HepG2 (cell line): ENCODE measurements at regions not wholly inside any gene's neighbourhood (a gene's known extent, or its start where the extent isn't known, plus 50 kb on each side); places are given as distances from the start of the nearest gene placed in this dataset.

ENCODE experiments used
- ATAC-seq: fragments of 200-7000 bp; cut with Tn5 transposase; 3 replicates; pipeline ENCODE4 v1.9.1; 2020; ENCODE audit warnings: mild to moderate bottlenecking, moderate library complexity
- BruUV-seq: library from RNA; stranded (reverse); fragments of 400-500 nt; replicated peaks from 2 replicates; lab custom pipeline; 2021; lab: Mats Ljungman, UMichigan
- CTCF ChIA-PET: fragments of 300-600 bp; formaldehyde crosslinking; extraction: SDS; loops from one replicate; lab custom pipeline; 2021; ENCODE audit warnings: low total read pairs, inconsistent platforms, low intra/inter-chr PET ratio; lab: Yijun Ruan, JAX
- POLR2A ChIA-PET: fragments of 350-600 bp; sonication (Branson Sonifier 250); formaldehyde crosslinking; loops from one replicate; lab custom pipeline; 2020; ENCODE audit warnings: antibody characterized with exemption, inconsistent platforms; lab: Yijun Ruan, JAX
- DNase-seq: peaks from one replicate; pipeline ENCODE4 v3.0.0-alpha.2; 2015; ENCODE audit warnings: low spot score
- FAIRE-seq: peaks from 3 replicates; lab custom pipeline; 2011; peaks lifted over from hg19 to GRCh38; lab: Jason Lieb, UNC
- H2AFZ ChIP-seq: one replicate; pipeline ENCODE4 v1.6.1; 2011; ENCODE audit warnings: low read length, inconsistent platforms
- H3K27ac ChIP-seq: fragments of 300-600 bp; 3 replicates; pipeline ENCODE4 v1.8.0; 2011; ENCODE audit warnings: mixed run types, mild to moderate bottlenecking, mixed read lengths, low read length, inconsistent platforms; ENCODE audit not compliant: insufficient read depth; ENCODE audit errors: extremely low read length
- H3K27me3 ChIP-seq, 2 experiments: fragments of 200-600 bp in 1 of 2; 2 replicates in 1 of 2; 3 replicates in 1 of 2; pipeline versions ENCODE4 v1.6.0 to v1.8.0; 2011; ENCODE audit warnings: low read length in 2 of 2, mild to moderate bottlenecking in 2 of 2, moderate library complexity in 2 of 2, inconsistent platforms in 1 of 2; ENCODE audit not compliant: insufficient read depth in 2 of 2, control insufficient read depth in 1 of 2
- H3K36me3 ChIP-seq, 2 experiments: fragments of 200-600 bp in 1 of 2; replicated peaks in 1 of 2; 2 replicates in 1 of 2; 3 replicates in 1 of 2; pipeline versions ENCODE4 v1.5.1 to v1.8.0; 2011; ENCODE audit warnings: low read length in 2 of 2, inconsistent platforms in 1 of 2; ENCODE audit not compliant: insufficient read depth in 2 of 2, control insufficient read depth in 1 of 2
- H3K4me1 ChIP-seq: 2 replicates; pipeline ENCODE4 v1.5.1; 2012; ENCODE audit warnings: low read length, inconsistent platforms; ENCODE audit not compliant: insufficient read depth
- H3K4me2 ChIP-seq: 2 replicates; pipeline ENCODE4 v1.6.0; 2011; ENCODE audit warnings: low read depth, low read length, inconsistent platforms
- H3K4me3 ChIP-seq, 3 experiments: fragments of 200-600 bp in 1 of 3; sonication (generic), shearing (Covaris generic) in 1 of 3; replicated peaks in 1 of 3; 2 replicates each; pipeline ENCODE4 v1.5.1; 2011 to 2016; ENCODE audit warnings: low read length in 3 of 3, inconsistent platforms in 2 of 3, low read depth in 2 of 3, mild to moderate bottlenecking in 2 of 3, control low read depth in 1 of 3, mixed read lengths in 1 of 3; ENCODE audit not compliant: insufficient read depth in 1 of 3
- H3K79me2 ChIP-seq: one replicate; pipeline ENCODE4 v1.6.1; 2011; ENCODE audit warnings: low read length, inconsistent platforms; ENCODE audit not compliant: insufficient read depth
- H3K9ac ChIP-seq: 2 replicates; pipeline ENCODE4 v1.6.0; 2011; ENCODE audit warnings: mild to moderate bottlenecking, low read depth, low read length, inconsistent platforms; ENCODE audit not compliant: insufficient read depth
- H3K9me3 ChIP-seq: 2 replicates; pipeline ENCODE4 v1.5.1; 2012; ENCODE audit warnings: mild to moderate bottlenecking, low read length
- H4K20me1 ChIP-seq: 2 replicates; pipeline ENCODE4 v1.6.0; 2011; ENCODE audit warnings: inconsistent platforms, mild to moderate bottlenecking, low read length, moderate library complexity; ENCODE audit not compliant: insufficient read depth
- CHD2 ChIP-seq: IDR thresholded peaks from 2 replicates; pipeline ENCODE4 v1.6.1; 2011; ENCODE audit warnings: low read depth, low read length, improper control_type of control experiment
- GTF3A ChIP-seq: sonication (generic); formaldehyde crosslinking; conservative IDR thresholded peaks from 2 replicates; pipeline ENCODE4 v1.4.0; 2020; ENCODE audit warnings: mild to moderate bottlenecking, missing genetic modification reagents
- HMGXB3 ChIP-seq: sonication (generic); formaldehyde crosslinking; IDR thresholded peaks from 2 replicates; pipeline ENCODE4 v1.4.0; 2020; ENCODE audit warnings: missing genetic modification reagents, borderline replicate concordance
- JUNB ChIP-seq: sonication (generic); formaldehyde crosslinking; IDR thresholded peaks from 2 replicates; pipeline ENCODE4 v1.8.0; 2022; ENCODE audit warnings: missing genetic modification reagents, mild to moderate bottlenecking, borderline replicate concordance
- NPAS2 ChIP-seq: sonication (generic); formaldehyde crosslinking; IDR thresholded peaks from 2 replicates; pipeline ENCODE4 v1.8.0; 2022; ENCODE audit warnings: mild to moderate bottlenecking, missing genetic modification reagents, borderline replicate concordance
- PITX1 ChIP-seq: sonication (generic); formaldehyde crosslinking; IDR thresholded peaks from 2 replicates; pipeline ENCODE4 v1.5.1; 2020; ENCODE audit warnings: mild to moderate bottlenecking, missing genetic modification reagents
- PREB ChIP-seq: sonication (generic); formaldehyde crosslinking; IDR thresholded peaks from 2 replicates; pipeline ENCODE4 v1.4.0; 2020; ENCODE audit warnings: missing genetic modification reagents
- SMARCC2 ChIP-seq: fragments of 450-650 bp; IDR thresholded peaks from 2 replicates; pipeline ENCODE4 v1.6.1; 2017; ENCODE audit warnings: antibody characterized with exemption, mild to moderate bottlenecking
- SMC3 ChIP-seq: IDR thresholded peaks from 2 replicates; pipeline ENCODE4 v1.6.1; 2011; ENCODE audit warnings: low read length, improper control_type of control experiment
- TOPORS ChIP-seq: sonication (generic); formaldehyde crosslinking; IDR thresholded peaks from 2 replicates; pipeline ENCODE4 v1.8.0; 2023; ENCODE audit warnings: mild to moderate bottlenecking, missing genetic modification reagents
- U2AF1 ChIP-seq: fragments of 200-400 bp; formaldehyde crosslinking; optimal IDR thresholded peaks from 2 replicates; pipeline ENCODE3; 2017; ENCODE audit warnings: mild to moderate bottlenecking, low read depth, low read length
- U2AF2 ChIP-seq: fragments of 200-400 bp; formaldehyde crosslinking; IDR thresholded peaks from 2 replicates; pipeline ENCODE4 v1.6.1; 2017; ENCODE audit warnings: low read depth, mild to moderate bottlenecking, low read length
- YY1 ChIP-seq: IDR thresholded peaks from 2 replicates; pipeline ENCODE4 v1.6.1; 2011; ENCODE audit warnings: low read length, low read depth, moderate library complexity, mild to moderate bottlenecking; ENCODE audit not compliant: insufficient read depth, insufficient replicate concordance
- ZNF557 ChIP-seq: sonication (generic); formaldehyde crosslinking; IDR thresholded peaks from 2 replicates; pipeline ENCODE4 v1.4.0; 2020; ENCODE audit warnings: missing genetic modification reagents
- ZNF589 ChIP-seq: sonication (generic); formaldehyde crosslinking; conservative IDR thresholded peaks from 2 replicates; pipeline ENCODE4 v1.8.0; 2022; ENCODE audit warnings: mild to moderate bottlenecking, moderate library complexity, missing genetic modification reagents
- ZNF768 ChIP-seq: sonication (generic); formaldehyde crosslinking; IDR thresholded peaks from 2 replicates; pipeline ENCODE4 v1.4.0; 2020; ENCODE audit warnings: missing genetic modification reagents
- WGBS: methylation state at CpG from one replicate; pipeline ENCODE4 v1.1.6; 2017; ENCODE audit warnings: low lambda C conversion rate; 5-methylcytosine and 5-hydroxymethylcytosine counted together
- in situ Hi-C: cut with HindIII; loops from 2 replicates; pipeline ENCODE4 v1.10.0; 2017; ENCODE audit warnings: low pct_unique_long_range_greater_than_20kb; ENCODE audit not compliant: extremely low pct_ligation_motif_present
- intact Hi-C: fragments of 100-400 bp; cut with micrococcal nuclease; formaldehyde crosslinking; loops from one replicate; pipeline ENCODE4 v1.10.0; 2022; ENCODE audit not compliant: unreplicated experiment
- TF ChIP-seq, protein P1 (sequence below): sonication (generic); formaldehyde crosslinking; IDR thresholded peaks from 2 replicates; pipeline ENCODE4 v1.5.0; 2020; ENCODE audit warnings: missing genetic modification reagents
- TF ChIP-seq, protein P2 (sequence below): sonication (generic); formaldehyde crosslinking; IDR thresholded peaks from 2 replicates; pipeline ENCODE4 v1.4.0; 2020; ENCODE audit warnings: mild to moderate bottlenecking, missing genetic modification reagents

DNA sequence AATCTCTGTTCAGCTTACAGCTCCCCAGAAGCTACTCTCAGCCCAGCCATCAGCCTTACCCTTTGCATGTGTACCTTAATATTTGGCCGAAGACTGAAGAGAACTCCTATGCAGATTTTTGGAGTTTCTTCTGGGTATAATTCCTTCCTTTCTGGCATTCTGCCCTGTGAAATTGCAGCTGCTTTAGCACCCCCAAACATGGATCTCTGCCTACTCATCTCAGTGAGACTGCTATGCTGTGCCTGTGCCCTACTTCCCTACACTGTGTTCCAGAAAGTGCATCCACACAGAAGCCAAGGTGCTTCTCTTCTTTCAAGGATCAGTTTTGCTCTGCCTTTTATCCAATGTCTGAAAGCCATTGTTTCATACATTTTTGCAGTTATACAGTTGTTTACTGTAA is 81.6 kb downstream of the NPY start (continued):
- TF ChIP-seq HMGXB3 (CRISPR knock-in tag) = no peak
- no peak for TF ChIP-seq PITX1 (CRISPR knock-in tag)
- no peak for TF ChIP-seq TOPORS (CRISPR knock-in tag)
- no peak for TF ChIP-seq ZNF589
- TF ChIP-seq U2AF2 = no peak
- TF ChIP-seq ZNF557 (CRISPR knock-in tag) = no peak
- TF ChIP-seq PREB = no peak
- no peak for TF ChIP-seq JUNB (CRISPR knock-in tag)
- TF ChIP-seq GTF3A (CRISPR knock-in tag) = no peak

GRCh38 chr7:24366876-24367275 is 82.9 kb downstream of the NPY start:
- ChIA-PET POLR2A (no interaction called here), CTCF (no interaction called here)
- no peak overlapping the region for H3K27ac ChIP-seq
- no peaks in the 10 kb centered on the region for H4K20me1 ChIP-seq
- peaks cover 2 to 12% of the 10 kb centered on the region in 2 experiments; a peak in 2 of 5 replicates for H3K27me3 ChIP-seq
- no peak for ATAC-seq
- H3K9me3 ChIP-seq = no peaks in the 10 kb centered on the region
- H2AFZ ChIP-seq = no peak overlapping the region
- no peak overlapping the region for H3K9ac ChIP-seq
- H3K4me1 ChIP-seq = no peaks in the 10 kb centered on the region
- no peaks in the 10 kb centered on the region for H3K36me3 ChIP-seq
- BruUV-seq = no TSS peak
- H3K4me3 ChIP-seq = no peak overlapping the region
- DNase-seq = no peak
- intact Hi-C loops (no loop called here), in situ Hi-C loops (no loop called here)
- FAIRE-seq = no peak
- no peaks in the 10 kb centered on the region for H3K79me2 ChIP-seq
- H3K4me2 ChIP-seq = no peak overlapping the region
- WGBS = 39% methylated on average over 4 of the region's 4 CpGs
- TF ChIP-seq ZNF768 (CRISPR knock-in tag) (no peak), SMARCC2 (no peak), SMC3 (no peak), CHD2 (no peak), NPAS2 (CRISPR knock-in tag) (no peak), U2AF1 (no peak), YY1 (no peak)
- TF ChIP-seq, protein P1, sequence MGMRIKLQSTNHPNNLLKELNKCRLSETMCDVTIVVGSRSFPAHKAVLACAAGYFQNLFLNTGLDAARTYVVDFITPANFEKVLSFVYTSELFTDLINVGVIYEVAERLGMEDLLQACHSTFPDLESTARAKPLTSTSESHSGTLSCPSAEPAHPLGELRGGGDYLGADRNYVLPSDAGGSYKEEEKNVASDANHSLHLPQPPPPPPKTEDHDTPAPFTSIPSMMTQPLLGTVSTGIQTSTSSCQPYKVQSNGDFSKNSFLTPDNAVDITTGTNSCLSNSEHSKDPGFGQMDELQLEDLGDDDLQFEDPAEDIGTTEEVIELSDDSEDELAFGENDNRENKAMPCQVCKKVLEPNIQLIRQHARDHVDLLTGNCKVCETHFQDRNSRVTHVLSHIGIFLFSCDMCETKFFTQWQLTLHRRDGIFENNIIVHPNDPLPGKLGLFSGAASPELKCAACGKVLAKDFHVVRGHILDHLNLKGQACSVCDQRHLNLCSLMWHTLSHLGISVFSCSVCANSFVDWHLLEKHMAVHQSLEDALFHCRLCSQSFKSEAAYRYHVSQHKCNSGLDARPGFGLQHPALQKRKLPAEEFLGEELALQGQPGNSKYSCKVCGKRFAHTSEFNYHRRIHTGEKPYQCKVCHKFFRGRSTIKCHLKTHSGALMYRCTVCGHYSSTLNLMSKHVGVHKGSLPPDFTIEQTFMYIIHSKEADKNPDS (CRISPR knock-in tag) = no peak
- TF ChIP-seq, protein P2, sequence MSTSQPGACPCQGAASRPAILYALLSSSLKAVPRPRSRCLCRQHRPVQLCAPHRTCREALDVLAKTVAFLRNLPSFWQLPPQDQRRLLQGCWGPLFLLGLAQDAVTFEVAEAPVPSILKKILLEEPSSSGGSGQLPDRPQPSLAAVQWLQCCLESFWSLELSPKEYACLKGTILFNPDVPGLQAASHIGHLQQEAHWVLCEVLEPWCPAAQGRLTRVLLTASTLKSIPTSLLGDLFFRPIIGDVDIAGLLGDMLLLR (CRISPR knock-in tag) = no peak
